Activated B cell treated with CpG ODN at 0.5 μM for 24 hours (primary cell): ENCODE measurements at regions not wholly inside any gene's neighbourhood (a gene's known extent, or its start where the extent isn't known, plus 50 kb on each side); places are given as distances from the start of the nearest gene placed in this dataset.
"Not testable (repeated sequence)": the region's sequence is repeated elsewhere in the genome, so short reads cannot be mapped to it uniquely, and the experiment has no call there.

Experiments used
- ATAC-seq: fragments of 200-7000 bp; cut with Tn5 transposase; one replicate; pipeline ENCODE4 v1.10.0; 2021; ENCODE audit warnings: low read depth, mild to moderate bottlenecking, moderate library complexity
- CTCF ChIA-PET: fragments of 350-600 bp; sonication (Branson Sonifier 250); formaldehyde crosslinking; loops from one replicate; lab custom pipeline; 2021; ENCODE audit warnings: antibody characterized with exemption; lab: Charles Lee
- POLR2A ChIA-PET: fragments of 350-600 bp; sonication (Branson Sonifier 250); formaldehyde crosslinking; loops from one replicate; lab custom pipeline; 2021; ENCODE audit warnings: antibody characterized with exemption; lab: Charles Lee
- DNase-seq: peaks from one replicate; pipeline ENCODE4 v3.0.0; 2022
- H3K27ac Mint-ChIP-seq: one replicate; pipeline ENCODE4 v1.8.0; 2020; ENCODE audit warnings: mixed read lengths
- H3K27me3 Mint-ChIP-seq: one replicate; pipeline ENCODE4 v1.8.0; 2021; ENCODE audit warnings: mixed read lengths
- H3K36me3 Mint-ChIP-seq: one replicate; pipeline ENCODE4 v1.8.0; 2021; ENCODE audit warnings: low read depth, mixed read lengths
- H3K4me1 Mint-ChIP-seq: one replicate; pipeline ENCODE4 v1.8.0; 2021; ENCODE audit warnings: mixed read lengths
- H3K4me3 Mint-ChIP-seq: one replicate; pipeline ENCODE4 v1.8.0; 2020; ENCODE audit warnings: mild to moderate bottlenecking, mixed read lengths
- H3K9me3 Mint-ChIP-seq: one replicate; pipeline ENCODE4 v1.8.0; 2020; ENCODE audit warnings: mixed read lengths
- intact Hi-C: fragments of 100-400 bp; cut with micrococcal nuclease; formaldehyde crosslinking; loops from one replicate; pipeline ENCODE4 v1.15.1; 2024
- TF ChIP-seq, protein P1 (sequence below): fragments of 200-600 bp; IDR thresholded peaks from one replicate; pipeline ENCODE4 v1.8.0; 2022; ENCODE audit warnings: antibody characterized with exemption, mild to moderate bottlenecking

DNA sequence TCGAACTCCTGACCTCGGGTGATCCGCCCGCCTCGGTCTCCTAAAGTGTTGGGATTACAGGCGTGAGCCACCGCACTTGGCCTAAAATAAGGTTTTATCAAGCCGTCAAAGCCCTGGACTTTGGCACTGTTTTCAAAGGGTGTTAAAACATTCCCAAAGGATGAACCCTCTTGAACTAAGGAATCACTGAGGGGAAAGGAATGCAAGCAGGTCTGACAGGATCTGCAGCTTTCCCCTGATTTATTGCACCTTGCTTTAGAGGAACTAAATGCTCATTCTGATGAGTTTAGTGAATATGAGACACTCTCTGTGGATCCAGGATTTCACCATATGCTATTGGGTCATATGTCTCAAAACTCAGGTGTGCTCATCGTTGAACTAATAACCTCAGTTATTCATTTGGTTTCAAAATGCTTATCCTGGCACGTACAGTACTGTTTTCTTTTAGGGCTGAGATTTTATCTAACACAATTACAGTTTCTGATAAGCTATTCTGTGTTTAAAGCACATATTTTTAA lies 63.0 kb upstream of the TSC22D2 start:
- Mint-ChIP-seq H3K4me1 (no peaks in the 10 kb centered on the region), H3K27me3 (peaks cover 4% of the 10 kb centered on the region), H3K27ac (no peak overlapping the region), H3K4me3 (no peak overlapping the region), H3K9me3 (no peaks in the 10 kb centered on the region), H3K36me3 (no peaks in the 10 kb centered on the region)
- ChIA-PET POLR2A (no interaction called here), CTCF (no interaction called here)
- ATAC-seq: no peak
- TF ChIP-seq, protein P1, sequence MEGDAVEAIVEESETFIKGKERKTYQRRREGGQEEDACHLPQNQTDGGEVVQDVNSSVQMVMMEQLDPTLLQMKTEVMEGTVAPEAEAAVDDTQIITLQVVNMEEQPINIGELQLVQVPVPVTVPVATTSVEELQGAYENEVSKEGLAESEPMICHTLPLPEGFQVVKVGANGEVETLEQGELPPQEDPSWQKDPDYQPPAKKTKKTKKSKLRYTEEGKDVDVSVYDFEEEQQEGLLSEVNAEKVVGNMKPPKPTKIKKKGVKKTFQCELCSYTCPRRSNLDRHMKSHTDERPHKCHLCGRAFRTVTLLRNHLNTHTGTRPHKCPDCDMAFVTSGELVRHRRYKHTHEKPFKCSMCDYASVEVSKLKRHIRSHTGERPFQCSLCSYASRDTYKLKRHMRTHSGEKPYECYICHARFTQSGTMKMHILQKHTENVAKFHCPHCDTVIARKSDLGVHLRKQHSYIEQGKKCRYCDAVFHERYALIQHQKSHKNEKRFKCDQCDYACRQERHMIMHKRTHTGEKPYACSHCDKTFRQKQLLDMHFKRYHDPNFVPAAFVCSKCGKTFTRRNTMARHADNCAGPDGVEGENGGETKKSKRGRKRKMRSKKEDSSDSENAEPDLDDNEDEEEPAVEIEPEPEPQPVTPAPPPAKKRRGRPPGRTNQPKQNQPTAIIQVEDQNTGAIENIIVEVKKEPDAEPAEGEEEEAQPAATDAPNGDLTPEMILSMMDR: no peak
- DNase-seq: no peak
- intact Hi-C loops: no loop called here

DNA sequence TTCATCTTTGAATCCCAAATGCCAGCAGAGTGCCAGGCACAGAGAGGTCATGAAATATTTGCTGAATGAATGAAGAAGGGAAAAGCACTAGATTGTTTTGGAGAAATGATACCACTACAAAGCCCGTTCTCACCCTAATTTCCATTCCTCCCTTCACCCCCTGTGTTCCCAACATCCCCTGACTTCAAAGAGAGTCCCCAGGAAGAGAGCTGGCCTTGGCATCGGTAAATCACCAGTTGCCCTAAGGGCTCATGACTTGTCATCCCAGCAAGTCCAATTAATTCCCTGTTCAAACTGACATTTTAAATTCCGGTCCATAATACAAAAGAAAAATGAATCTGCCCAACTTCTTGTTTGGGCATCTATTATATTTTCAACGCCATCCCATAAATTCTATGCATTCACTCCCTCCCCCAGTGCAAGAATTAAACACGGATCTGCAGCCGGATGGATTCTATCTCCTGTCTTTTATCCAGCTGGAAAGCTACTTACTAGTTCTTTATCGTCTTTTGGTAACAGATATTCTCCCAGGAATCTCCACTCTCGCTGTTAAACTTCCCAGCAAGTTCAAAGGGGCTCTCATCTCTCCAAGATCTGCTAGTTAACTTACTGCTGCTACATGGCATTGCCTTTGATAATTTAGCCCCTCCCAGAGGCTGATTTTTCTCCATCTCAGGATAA lies 63.9 kb upstream of the TSC22D2 start:
- H3K36me3 Mint-ChIP-seq: no peaks in the 10 kb centered on the region
- TF ChIP-seq, protein P1: no peak
- no peaks in the 10 kb centered on the region for H3K4me1 Mint-ChIP-seq
- ChIA-PET CTCF (no interaction called here), POLR2A (no interaction called here)
- no peak overlapping the region for H3K27ac Mint-ChIP-seq
- no peaks in the 10 kb centered on the region for H3K9me3 Mint-ChIP-seq
- intact Hi-C loops: no loop called here
- H3K4me3 Mint-ChIP-seq: no peak overlapping the region
- ATAC-seq (no peak), DNase-seq (no peak)
- peaks cover 2% of the 10 kb centered on the region for H3K27me3 Mint-ChIP-seq

DNA sequence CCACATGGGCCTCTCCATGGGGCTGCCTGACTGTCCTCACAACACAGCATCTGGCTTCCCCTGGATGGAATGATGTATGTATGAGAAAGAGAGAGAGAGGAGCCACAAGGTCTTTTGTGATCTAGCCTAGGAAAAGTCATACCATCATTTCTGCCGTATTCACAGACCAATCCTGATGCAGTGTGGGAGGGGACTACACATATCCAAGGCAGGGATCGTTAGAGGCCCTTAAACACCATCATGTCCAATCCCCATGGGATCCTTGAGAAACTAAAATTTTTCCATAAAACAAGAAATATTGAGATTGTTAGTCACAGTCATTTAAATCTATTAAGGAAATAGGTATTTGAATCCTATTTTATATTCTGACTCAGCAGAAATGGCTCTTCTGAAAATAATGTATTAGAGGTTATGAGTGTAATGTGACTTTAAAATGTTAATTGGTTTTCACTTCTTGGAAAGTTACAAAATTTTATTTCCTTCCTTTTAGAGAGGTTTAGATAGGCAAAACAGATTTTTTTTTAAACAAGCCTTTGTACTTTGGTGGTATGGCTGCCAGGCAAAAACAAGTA lies 65.1 kb upstream of the TSC22D2 start:
- TF ChIP-seq, protein P1: no peak
- intact Hi-C loops: no loop called here
- no peaks in the 10 kb centered on the region for H3K4me1 Mint-ChIP-seq

DNA sequence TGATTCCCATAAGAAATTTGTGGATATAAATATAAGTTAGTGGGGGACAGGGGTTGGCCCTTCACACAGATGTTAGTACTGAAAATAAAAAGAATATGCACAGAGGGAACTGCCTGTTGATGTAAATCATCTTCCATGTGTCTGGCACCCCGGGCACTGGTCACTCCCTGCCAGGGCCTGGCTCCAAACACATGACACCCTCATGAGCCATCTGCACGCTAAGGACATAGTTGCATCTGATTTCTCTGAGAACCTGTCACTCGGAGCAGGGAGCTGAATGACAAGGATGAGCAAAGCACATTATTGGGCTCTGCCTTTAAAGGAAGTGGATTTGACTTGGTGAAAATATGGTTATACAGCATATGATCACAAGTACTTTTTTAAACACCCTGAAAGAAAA lies 66.2 kb upstream of the TSC22D2 start:
- ChIA-PET POLR2A (no interaction called here), CTCF (no interaction called here)
- Mint-ChIP-seq H3K9me3 (peaks cover 2% of the 10 kb centered on the region), H3K4me1 (no peaks in the 10 kb centered on the region), H3K27ac (no peak overlapping the region), H3K36me3 (no peaks in the 10 kb centered on the region), H3K4me3 (no peak overlapping the region), H3K27me3 (peaks cover 7% of the 10 kb centered on the region)
- no peak for ATAC-seq
- no peak for DNase-seq
- intact Hi-C loops: no loop called here
- TF ChIP-seq, protein P1: no peak

More for the DNA sequence above, 65.1 kb upstream of the TSC22D2 start:
- DNase-seq (no peak), ATAC-seq (no peak)
- H3K36me3 Mint-ChIP-seq: no peaks in the 10 kb centered on the region
- H3K9me3 Mint-ChIP-seq: no peaks in the 10 kb centered on the region
- H3K27ac Mint-ChIP-seq: no peak overlapping the region
- ChIA-PET POLR2A (no interaction called here), CTCF (no interaction called here)
- H3K27me3 Mint-ChIP-seq: peaks cover 6% of the 10 kb centered on the region
- H3K4me3 Mint-ChIP-seq: no peak overlapping the region

DNA sequence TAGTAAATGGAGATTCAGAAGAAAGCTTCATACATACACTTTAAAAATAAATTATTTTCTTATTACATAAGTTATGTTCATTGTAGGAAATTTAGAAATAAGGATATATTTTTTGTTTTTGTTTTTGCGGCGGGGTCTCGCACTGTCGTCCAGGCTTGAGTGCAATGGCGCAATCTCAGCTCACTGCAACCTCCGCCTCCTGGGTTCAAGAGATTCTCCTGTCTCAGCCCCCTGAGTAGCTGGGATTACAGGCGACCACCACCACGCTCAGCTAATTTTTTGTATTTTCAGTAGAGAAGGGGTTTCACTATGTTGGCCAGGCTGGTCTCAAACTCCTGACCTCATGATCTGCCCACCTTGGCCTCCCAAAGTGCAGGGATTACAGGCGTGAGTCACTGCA lies 71.7 kb upstream of the TSC22D2 start:
- H3K27ac Mint-ChIP-seq, intact Hi-C loops, ATAC-seq, DNase-seq, H3K4me3 Mint-ChIP-seq, H3K9me3 Mint-ChIP-seq, CTCF ChIA-PET, H3K27me3 Mint-ChIP-seq, H3K36me3 Mint-ChIP-seq, H3K4me1 Mint-ChIP-seq: not testable (repeated sequence)
- POLR2A ChIA-PET: interaction anchor here (0.6 kb wide), 1 partner anchor 37 kb away, joined by 8 read pairs; no protein-coding TSS in a partner anchor
